IPS DF 6.9 (cell line): ENCODE measurements at regions not wholly inside any gene's neighbourhood (a gene's known extent, or its start where the extent isn't known, plus 50 kb on each side); places are given as distances from the start of the nearest gene placed in this dataset.

Source experiments
- DNase-seq: peaks from one replicate; pipeline ENCODE4 v3.0.0-alpha.2; 2013; ENCODE audit warnings: low read depth, low spot score
- H3K27ac ChIP-seq: one replicate; pipeline ENCODE4 v1.5.1; 2013; ENCODE audit warnings: low read length, control low read depth
- H3K27me3 ChIP-seq: 2 replicates; pipeline ENCODE4 v1.6.1; 2013; ENCODE audit warnings: mild to moderate bottlenecking, low read length; ENCODE audit not compliant: control insufficient read depth, insufficient read depth
- H3K36me3 ChIP-seq: 2 replicates; pipeline ENCODE4 v1.6.1; 2013; ENCODE audit warnings: low read length; ENCODE audit not compliant: control insufficient read depth, insufficient read depth
- H3K4me1 ChIP-seq: 2 replicates; pipeline ENCODE4 v1.6.1; 2013; ENCODE audit warnings: low read length; ENCODE audit not compliant: control insufficient read depth, insufficient read depth
- H3K4me3 ChIP-seq: 2 replicates; pipeline ENCODE4 v1.5.1; 2013; ENCODE audit warnings: mild to moderate bottlenecking, low read length
- H3K9me3 ChIP-seq: 2 replicates; pipeline ENCODE4 v1.6.1; 2013; ENCODE audit warnings: low read length, inconsistent platforms; ENCODE audit not compliant: control insufficient read depth, insufficient read depth
- WGBS: extraction: QIAGEN DNeasy Blood & Tissue Kit; methylation state at CpG from one replicate; pipeline ENCODE4 v1.1.7; 2013; ENCODE audit warnings: mixed read lengths, missing lambda C conversion rate; ENCODE audit not compliant: insufficient read length, insufficient coverage; 5-methylcytosine and 5-hydroxymethylcytosine counted together

GRCh38 chr18:7288544-7288943 lies 57.7 kb downstream of the LRRC30 start:
- Histone ChIP-seq H3K27ac (no peak overlapping the region), H3K9me3 (no peaks in the 10 kb centered on the region), H3K4me3 (no peak overlapping the region), H3K36me3 (no peaks in the 10 kb centered on the region), H3K4me1 (no peaks in the 10 kb centered on the region), H3K27me3 (peaks cover 2% of the 10 kb centered on the region; the same call in 1 of the 2 replicates)
- WGBS = no CpG with 5 or more reads among the region's 6 CpGs
- DNase-seq = no peak

GRCh38 chr18:7290077-7290476 lies 59.2 kb downstream of the LRRC30 start:
- Histone ChIP-seq H3K4me3 (no peak overlapping the region), H3K4me1 (no peaks in the 10 kb centered on the region), H3K9me3 (no peaks in the 10 kb centered on the region), H3K36me3 (no peaks in the 10 kb centered on the region), H3K27ac (no peak overlapping the region), H3K27me3 (peaks cover 2% of the 10 kb centered on the region; the same call in 1 of the 2 replicates)
- no peak for DNase-seq
- WGBS = no CpG with 5 or more reads among the region's 3 CpGs

- Histone ChIP-seq H3K27ac (no peak overlapping the region), H3K4me3 (no peak overlapping the region), H3K27me3 (peaks cover 2% of the 10 kb centered on the region; the same call in 1 of the 2 replicates), H3K36me3 (no peaks in the 10 kb centered on the region), H3K4me1 (no peaks in the 10 kb centered on the region), H3K9me3 (no peaks in the 10 kb centered on the region)
- no CpG with 5 or more reads among the region's 3 CpGs for WGBS
- DNase-seq = no peak
These were observed 60.2 kb downstream of the LRRC30 start for GRCh38 chr18:7291046-7291445.

GRCh38 chr18:7298149-7298548 lies 67.3 kb downstream of the LRRC30 start:
- Histone ChIP-seq H3K27ac (no peak overlapping the region), H3K36me3 (no peaks in the 10 kb centered on the region), H3K9me3 (no peaks in the 10 kb centered on the region; the same call in 1 of the 2 replicates), H3K27me3 (no peaks in the 10 kb centered on the region), H3K4me1 (no peaks in the 10 kb centered on the region), H3K4me3 (no peak overlapping the region)
- DNase-seq = no peak

- H3K27ac ChIP-seq = no peak overlapping the region
- no peaks in the 10 kb centered on the region for H3K36me3 ChIP-seq
- WGBS = no CpG with 5 or more reads among the region's 1 CpG
- DNase-seq = no peak
- H3K9me3 ChIP-seq = no peaks in the 10 kb centered on the region; the same call in 1 of the 2 replicates
- no peaks in the 10 kb centered on the region for H3K27me3 ChIP-seq
- no peak overlapping the region for H3K4me3 ChIP-seq
- H3K4me1 ChIP-seq = no peaks in the 10 kb centered on the region
These were observed 70.2 kb downstream of the LRRC30 start for GRCh38 chr18:7301094-7301493.

GRCh38 chr18:7303316-7304060 lies 72.6 kb downstream of the LRRC30 start:
- no CpG with 5 or more reads among the region's 4 CpGs for WGBS
- H3K36me3 ChIP-seq = no peaks in the 10 kb centered on the region
- no peaks in the 10 kb centered on the region for H3K27me3 ChIP-seq
- DNase-seq = no peak
- H3K27ac ChIP-seq = no peak overlapping the region
- H3K4me1 ChIP-seq = no peaks in the 10 kb centered on the region
- H3K9me3 ChIP-seq = no peaks in the 10 kb centered on the region; the same call in 1 of the 2 replicates
- H3K4me3 ChIP-seq = no peak overlapping the region

- H3K9me3 ChIP-seq = no peaks in the 10 kb centered on the region; the same call in 1 of the 2 replicates
- H3K27ac ChIP-seq = no peak overlapping the region
- H3K36me3 ChIP-seq = no peaks in the 10 kb centered on the region
- H3K4me3 ChIP-seq = no peak overlapping the region
- no peak for DNase-seq
- no CpG with 5 or more reads among the region's 6 CpGs for WGBS
- H3K4me1 ChIP-seq = no peaks in the 10 kb centered on the region
- no peaks in the 10 kb centered on the region for H3K27me3 ChIP-seq
These were observed 73.1 kb downstream of the LRRC30 start for GRCh38 chr18:7304061-7304370.

GRCh38 chr18:7305416-7305815 lies 74.5 kb downstream of the LRRC30 start:
- no CpG with 5 or more reads among the region's 9 CpGs for WGBS
- DNase-seq = no peak
- H3K36me3 ChIP-seq = no peaks in the 10 kb centered on the region
- H3K27ac ChIP-seq = no peak overlapping the region
- H3K9me3 ChIP-seq = no peaks in the 10 kb centered on the region; the same call in 1 of the 2 replicates
- H3K27me3 ChIP-seq = no peaks in the 10 kb centered on the region
- no peak overlapping the region for H3K4me3 ChIP-seq
- H3K4me1 ChIP-seq = no peaks in the 10 kb centered on the region

- no peaks in the 10 kb centered on the region for H3K4me1 ChIP-seq
- H3K36me3 ChIP-seq = no peaks in the 10 kb centered on the region
- H3K4me3 ChIP-seq = no peak overlapping the region
- no peak for DNase-seq
- no peaks in the 10 kb centered on the region for H3K27me3 ChIP-seq
- no peak overlapping the region for H3K27ac ChIP-seq
- H3K9me3 ChIP-seq = no peaks in the 10 kb centered on the region
- WGBS = no CpG with 5 or more reads among the region's 6 CpGs
These were observed 76.1 kb downstream of the LRRC30 start for GRCh38 chr18:7307030-7307429.

GRCh38 chr18:7307526-7307925 lies 76.6 kb downstream of the LRRC30 start:
- H3K4me1 ChIP-seq = no peaks in the 10 kb centered on the region
- DNase-seq = no peak
- H3K4me3 ChIP-seq = no peak overlapping the region
- no peaks in the 10 kb centered on the region for H3K9me3 ChIP-seq
- no CpG with 5 or more reads among the region's 8 CpGs for WGBS
- H3K36me3 ChIP-seq = no peaks in the 10 kb centered on the region
- no peaks in the 10 kb centered on the region for H3K27me3 ChIP-seq
- H3K27ac ChIP-seq = no peak overlapping the region

GRCh38 chr18:7317804-7318231 lies 86.9 kb downstream of the LRRC30 start:
- no peak for DNase-seq
- no peaks in the 10 kb centered on the region for H3K36me3 ChIP-seq
- H3K9me3 ChIP-seq = no peaks in the 10 kb centered on the region
- no peaks in the 10 kb centered on the region for H3K27me3 ChIP-seq
- H3K4me1 ChIP-seq = no peaks in the 10 kb centered on the region
- no peak overlapping the region for H3K4me3 ChIP-seq
- WGBS = no CpG with 5 or more reads among the region's 6 CpGs
- no peak overlapping the region for H3K27ac ChIP-seq
